ENCODE measurements at regions not wholly inside any gene's neighbourhood (a gene's known extent, or its start where the extent isn't known, plus 50 kb on each side); places are given as distances from the start of the nearest gene placed in this dataset.

DNA sequence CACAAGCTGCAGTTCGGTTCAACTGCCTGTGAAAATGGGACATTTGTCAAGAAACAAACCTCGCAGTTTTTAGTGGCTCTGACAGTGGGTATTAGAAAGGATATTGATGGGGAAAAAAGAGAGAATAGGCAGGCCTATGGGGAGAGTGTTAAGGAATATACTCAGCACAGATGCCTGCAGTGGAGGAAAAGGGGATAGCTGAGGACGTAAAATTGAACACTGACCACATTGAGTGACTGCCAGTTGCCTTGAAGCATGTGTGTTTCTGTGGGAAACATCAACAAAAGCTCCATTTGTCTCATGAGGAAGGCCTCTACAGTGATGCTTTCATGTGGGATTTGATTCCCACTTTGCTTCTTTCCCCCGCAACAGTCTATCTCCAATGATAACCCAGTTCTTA, 1042.1 kb downstream of the TUSC7 start:
- TF ChIP-seq, protein P1, sequence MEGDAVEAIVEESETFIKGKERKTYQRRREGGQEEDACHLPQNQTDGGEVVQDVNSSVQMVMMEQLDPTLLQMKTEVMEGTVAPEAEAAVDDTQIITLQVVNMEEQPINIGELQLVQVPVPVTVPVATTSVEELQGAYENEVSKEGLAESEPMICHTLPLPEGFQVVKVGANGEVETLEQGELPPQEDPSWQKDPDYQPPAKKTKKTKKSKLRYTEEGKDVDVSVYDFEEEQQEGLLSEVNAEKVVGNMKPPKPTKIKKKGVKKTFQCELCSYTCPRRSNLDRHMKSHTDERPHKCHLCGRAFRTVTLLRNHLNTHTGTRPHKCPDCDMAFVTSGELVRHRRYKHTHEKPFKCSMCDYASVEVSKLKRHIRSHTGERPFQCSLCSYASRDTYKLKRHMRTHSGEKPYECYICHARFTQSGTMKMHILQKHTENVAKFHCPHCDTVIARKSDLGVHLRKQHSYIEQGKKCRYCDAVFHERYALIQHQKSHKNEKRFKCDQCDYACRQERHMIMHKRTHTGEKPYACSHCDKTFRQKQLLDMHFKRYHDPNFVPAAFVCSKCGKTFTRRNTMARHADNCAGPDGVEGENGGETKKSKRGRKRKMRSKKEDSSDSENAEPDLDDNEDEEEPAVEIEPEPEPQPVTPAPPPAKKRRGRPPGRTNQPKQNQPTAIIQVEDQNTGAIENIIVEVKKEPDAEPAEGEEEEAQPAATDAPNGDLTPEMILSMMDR (IDR thresholded peaks at IDR 0.05; ENCODE audit: control extremely low read depth in 1 of 3, insufficient read depth in 1 of 3, low read depth in 1 of 3, low read length in 3 of 3) = no peak
- TF ChIP-seq JUND (IDR thresholded peaks at IDR 0.05; ENCODE audit: low read length) = no peak
- TF ChIP-seq SP1 (IDR thresholded peaks at IDR 0.05; ENCODE audit: low read depth, low read length) = no peak
- TF ChIP-seq CHD1 (IDR thresholded peaks at IDR 0.05; ENCODE audit: low read depth, low read length) = no peak
- TF ChIP-seq POLR2A (IDR thresholded peaks at IDR 0.05; ENCODE audit: control extremely low read depth in 1 of 2, low read depth in 2 of 2, low read length in 2 of 2) = no peak
- no peak for TF ChIP-seq CREB1 (IDR thresholded peaks at IDR 0.05)
- no peak for TF ChIP-seq POLR2AphosphoS5 (IDR thresholded peaks at IDR 0.05; ENCODE audit: low read depth, low read length)
- TF ChIP-seq ASH2L (IDR thresholded peaks at IDR 0.05; ENCODE audit: low read length) = no peak
- TF ChIP-seq EZH2 (IDR thresholded peaks at IDR 0.05; ENCODE audit: low read depth, low read length, severe bottlenecking) = no peak
- no peak for TF ChIP-seq EP300 (IDR thresholded peaks at IDR 0.05; ENCODE audit: borderline replicate concordance in 1 of 2, low read depth in 2 of 2, low read length in 2 of 2)
- no peak for TF ChIP-seq SIN3A (conservative IDR thresholded peaks at IDR 0.05 in 1 of 2, IDR thresholded peaks at IDR 0.05 in 1 of 2; ENCODE audit: low read depth in 1 of 2, low read length in 2 of 2)
